H1 (cell line): ENCODE measurements at regions not wholly inside any gene's neighbourhood (a gene's known extent, or its start where the extent isn't known, plus 50 kb on each side); places are given as distances from the start of the nearest gene placed in this dataset.
A peak's percentile ranks its signal among the peaks of the same experiment; 100 is the strongest.

Source experiments
- CTCF ChIA-PET: fragments of 300-600 bp; sonication (Branson Sonifier 250); formaldehyde crosslinking; loops from one replicate; lab custom pipeline; 2021; ENCODE audit not compliant: partially characterized antibody; lab: Charles Lee
- POLR2A ChIA-PET: fragments of 300-600 bp; sonication (Branson Sonifier 250); formaldehyde crosslinking; loops from one replicate; lab custom pipeline; 2021; ENCODE audit warnings: inconsistent platforms; ENCODE audit not compliant: partially characterized antibody; lab: Charles Lee
- DNase-seq, 2 experiments: peaks; one replicate each; pipeline versions ENCODE4 v3.0.0 to v3.0.0-alpha.2; 2010 to 2022; ENCODE audit warnings: low spot score in 2 of 2, low read depth in 1 of 2, mixed read lengths in 1 of 2
- FAIRE-seq: peaks from 2 replicates; lab custom pipeline; 2011; peaks lifted over from hg19 to GRCh38; lab: Jason Lieb, UNC
- H2AFZ ChIP-seq: 2 replicates; pipeline ENCODE4 v1.8.1; 2012; ENCODE audit warnings: low read length, inconsistent platforms
- H2AK5ac ChIP-seq: 2 replicates; pipeline ENCODE4 v1.6.1; 2013; ENCODE audit warnings: low read depth, low read length
- H2BK120ac ChIP-seq: replicated peaks from 2 replicates; pipeline ENCODE3; 2013; ENCODE audit warnings: low read depth, low read length, inconsistent platforms
- H2BK12ac ChIP-seq: 2 replicates; pipeline ENCODE4 v1.6.1; 2013; ENCODE audit warnings: low read depth, low read length
- H2BK15ac ChIP-seq: 2 replicates; pipeline ENCODE4 v1.6.1; 2013; ENCODE audit warnings: low read length
- H2BK20ac ChIP-seq: 2 replicates; pipeline ENCODE4 v1.6.1; 2013; ENCODE audit warnings: low read length
- H2BK5ac ChIP-seq: 2 replicates; pipeline ENCODE4 v1.6.1; 2013; ENCODE audit warnings: low read depth, low read length
- H3K14ac ChIP-seq: 2 replicates; pipeline ENCODE4 v1.6.1; 2013; ENCODE audit warnings: inconsistent platforms; ENCODE audit not compliant: insufficient read length
- H3K18ac ChIP-seq: 2 replicates; pipeline ENCODE4 v1.6.1; 2013; ENCODE audit warnings: low read length; ENCODE audit errors: extremely low read depth
- H3K23ac ChIP-seq: 2 replicates; pipeline ENCODE4 v1.6.1; 2013; ENCODE audit warnings: inconsistent platforms; ENCODE audit not compliant: insufficient read length
- H3K23me2 ChIP-seq: 2 replicates; pipeline ENCODE4 v1.6.1; 2013; ENCODE audit warnings: low read depth, low read length
- H3K27ac ChIP-seq: 2 replicates; pipeline ENCODE4 v1.6.1; 2011; ENCODE audit warnings: low read depth, low read length, inconsistent platforms
- H3K27me3 ChIP-seq, 4 experiments: replicated peaks in 1 of 4; 1 replicate in 1 of 4; 2 replicates in 3 of 4; pipeline versions ENCODE4 v1.6.1 to v1.8.1; 2011 to 2013; ENCODE audit warnings: low read length in 3 of 4, mild to moderate bottlenecking in 3 of 4, inconsistent platforms in 2 of 4, mixed read lengths in 2 of 4, moderate library complexity in 1 of 4; ENCODE audit not compliant: control insufficient read depth in 3 of 4, insufficient read depth in 3 of 4; ENCODE audit errors: extremely low read depth in 1 of 4
- H3K36me3 ChIP-seq, 4 experiments: 2 replicates each; pipeline versions ENCODE4 v1.6.1 to v1.8.1; 2011 to 2013; ENCODE audit warnings: mild to moderate bottlenecking in 4 of 4, low read length in 3 of 4, moderate library complexity in 2 of 4, control low read depth in 1 of 4, inconsistent platforms in 1 of 4; ENCODE audit not compliant: insufficient read depth in 4 of 4, control insufficient read depth in 2 of 4
- H3K4ac ChIP-seq: replicated peaks from 2 replicates; pipeline ENCODE3; 2013; ENCODE audit warnings: low read length, low read depth, mixed read lengths, inconsistent platforms; ENCODE audit not compliant: insufficient read length
- H3K4me1 ChIP-seq, 4 experiments: replicated peaks in 1 of 4; 1 replicate in 1 of 4; 2 replicates in 3 of 4; pipeline versions ENCODE4 v1.6.1 to v1.8.1; 2011 to 2013; ENCODE audit warnings: low read length in 3 of 4, inconsistent platforms in 2 of 4, mixed read lengths in 1 of 4; ENCODE audit not compliant: insufficient read depth in 4 of 4, control insufficient read depth in 3 of 4
- H3K4me2 ChIP-seq, 2 experiments: 2 replicates each; pipeline versions ENCODE4 v1.6.1 to v1.8.1; 2011 to 2013; ENCODE audit warnings: low read depth in 2 of 2, low read length in 2 of 2, control low read depth in 1 of 2, inconsistent platforms in 1 of 2, mild to moderate bottlenecking in 1 of 2; ENCODE audit not compliant: insufficient read depth in 1 of 2
- H3K4me3 ChIP-seq, 4 experiments: fragments of 200-600, 300-600 bp in 1 of 4; sonication (generic), shearing (Covaris generic), sonication (Bioruptor Twin) in 1 of 4; 2 replicates each; pipeline versions ENCODE4 v1.5.1 to v1.8.1; 2011 to 2016; ENCODE audit warnings: low read length in 4 of 4, low read depth in 3 of 4, control low read depth in 2 of 4, inconsistent platforms in 2 of 4, mild to moderate bottlenecking in 2 of 4, mixed read lengths in 1 of 4, moderate library complexity in 1 of 4; ENCODE audit not compliant: insufficient read depth in 2 of 4; ENCODE audit errors: extremely low read depth in 1 of 4
- H3K56ac ChIP-seq: replicated peaks from 2 replicates; pipeline ENCODE3; 2013; ENCODE audit warnings: low read depth, mild to moderate bottlenecking, mixed read lengths, low read length, inconsistent platforms; ENCODE audit not compliant: insufficient read length
- H3K79me1 ChIP-seq: 2 replicates; pipeline ENCODE4 v1.6.1; 2013; ENCODE audit warnings: low read depth, low read length, control low read depth
- H3K79me2 ChIP-seq, 2 experiments: 2 replicates each; pipeline versions ENCODE4 v1.6.1 to v1.8.1; 2012 to 2013; ENCODE audit warnings: low read length in 2 of 2, mild to moderate bottlenecking in 2 of 2, inconsistent platforms in 1 of 2; ENCODE audit not compliant: insufficient read depth in 2 of 2, control insufficient read depth in 1 of 2
- H3K9ac ChIP-seq, 4 experiments: replicated peaks in 1 of 4; 1 replicate in 1 of 4; 2 replicates in 3 of 4; pipeline versions ENCODE4 v1.6.1 to v1.8.1; 2011 to 2013; ENCODE audit warnings: low read depth in 3 of 4, low read length in 3 of 4, control low read depth in 2 of 4, mild to moderate bottlenecking in 2 of 4, moderate library complexity in 2 of 4, inconsistent platforms in 1 of 4; ENCODE audit errors: extremely low read depth in 1 of 4
- H3K9me3 ChIP-seq, 2 experiments: 2 replicates each; pipeline versions ENCODE4 v1.6.1 to v1.8.1; 2012 to 2013; ENCODE audit warnings: mild to moderate bottlenecking in 2 of 2, moderate library complexity in 2 of 2, control low read depth in 1 of 2, inconsistent platforms in 1 of 2, low read depth in 1 of 2, low read length in 1 of 2, mixed read lengths in 1 of 2; ENCODE audit not compliant: insufficient read depth in 2 of 2
- H4K20me1 ChIP-seq, 2 experiments: replicated peaks in 1 of 2; 2 replicates each; pipeline versions ENCODE3 to v1.8.1; 2011 to 2013; ENCODE audit warnings: inconsistent platforms in 2 of 2, low read length in 2 of 2, mild to moderate bottlenecking in 1 of 2; ENCODE audit not compliant: insufficient read depth in 2 of 2, control insufficient read depth in 1 of 2
- H4K5ac ChIP-seq: 2 replicates; pipeline ENCODE4 v1.6.1; 2013; ENCODE audit warnings: low read length, low read depth, mixed read lengths, inconsistent platforms; ENCODE audit not compliant: insufficient read length
- H4K8ac ChIP-seq: 2 replicates; pipeline ENCODE4 v1.8.0; 2013; ENCODE audit warnings: mild to moderate bottlenecking, moderate library complexity, low read length, inconsistent platforms; ENCODE audit not compliant: insufficient read depth; ENCODE audit errors: extremely low read depth
- H4K91ac ChIP-seq: replicated peaks from 2 replicates; pipeline ENCODE3; 2013; ENCODE audit warnings: low read length, mixed read lengths, inconsistent platforms; ENCODE audit not compliant: insufficient read length
- BCL11A ChIP-seq, 2 experiments: IDR thresholded peaks; one replicate each; pipeline ENCODE4 v1.6.1; 2011; ENCODE audit warnings: low read depth in 2 of 2, low read length in 2 of 2, mild to moderate bottlenecking in 2 of 2
- CBX8 ChIP-seq: fragments of 300-800, 300-1000 bp; sonication (generic); IDR thresholded peaks from 2 replicates; pipeline ENCODE4 v1.7.1; 2016; ENCODE audit warnings: low read depth, low read length, borderline replicate concordance
- POU5F1 ChIP-seq: IDR thresholded peaks from 2 replicates; pipeline ENCODE4 v1.6.1; 2011; ENCODE audit warnings: low read depth, mild to moderate bottlenecking, low read length, moderate library complexity
- SAP30 ChIP-seq: fragments of 300-600 bp; sonication (generic); IDR thresholded peaks from 2 replicates; pipeline ENCODE4 v1.7.1; 2012; ENCODE audit warnings: low read length, moderate library complexity, mild to moderate bottlenecking, inconsistent platforms; ENCODE audit not compliant: insufficient read depth, insufficient replicate concordance
- SIX5 ChIP-seq: IDR thresholded peaks from 2 replicates; pipeline ENCODE4 v1.6.1; 2011; ENCODE audit warnings: mild to moderate bottlenecking, low read depth, low read length
- TAF7 ChIP-seq: optimal IDR thresholded peaks from 2 replicates; pipeline ENCODE3; 2011; ENCODE audit warnings: low read depth, mild to moderate bottlenecking, inconsistent platforms, low read length, moderate library complexity, borderline replicate concordance
- YY1 ChIP-seq: IDR thresholded peaks from 2 replicates; pipeline ENCODE4 v1.6.1; 2011; ENCODE audit warnings: low read depth, mild to moderate bottlenecking, low read length
- WGBS, 2 experiments: shearing (Covaris generic) in 1 of 2; methylation state at CpG; one replicate each; pipeline versions ENCODE4 v1.1.6 to v1.1.7; 2013 to 2015; ENCODE audit warnings: low lambda C conversion rate in 2 of 2, mixed read lengths in 2 of 2, inconsistent platforms in 1 of 2, low coverage in 1 of 2, missing lambda C conversion rate in 1 of 2; ENCODE audit not compliant: insufficient replicate concordance in 2 of 2, insufficient coverage in 1 of 2, insufficient read length in 1 of 2; ENCODE audit errors: extremely low coverage in 1 of 2, missing lambda C conversion rate in 1 of 2; 5-methylcytosine and 5-hydroxymethylcytosine counted together
- TF ChIP-seq, protein P1 (sequence below): IDR thresholded peaks from 2 replicates; pipeline ENCODE4 v1.6.1; 2012; ENCODE audit warnings: inconsistent platforms

DNA sequence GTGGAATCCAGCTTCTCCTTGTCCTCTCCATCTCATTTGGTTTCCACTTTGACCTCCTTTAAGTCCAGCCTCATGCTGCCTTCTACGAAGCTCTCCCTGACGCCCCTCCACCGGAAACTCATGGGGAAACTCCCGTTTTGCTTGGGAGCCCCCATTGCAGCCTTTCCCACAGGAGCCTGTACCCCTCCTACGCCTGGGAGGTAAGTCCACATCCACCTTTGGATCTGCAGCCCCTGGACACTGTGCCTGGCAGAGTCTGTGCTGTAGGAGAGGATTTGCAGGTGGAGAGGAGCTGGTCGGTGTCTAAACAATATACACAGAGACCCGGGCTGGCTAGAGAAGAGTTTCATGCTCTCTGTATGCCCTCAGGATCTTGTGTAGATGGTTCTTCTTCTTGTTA is 296.1 kb downstream of the GLRX3 start:
- Histone ChIP-seq H3K23me2 (no peaks in the 10 kb centered on the region), H3K9me3 (no peaks in the 10 kb centered on the region; a peak in 2 of 4 replicates), H3K23ac (no peak overlapping the region), H3K56ac (no peak overlapping the region), H2BK12ac (no peak overlapping the region), H4K5ac (no peak overlapping the region), H3K79me1 (no peaks in the 10 kb centered on the region), H2AK5ac (no peak overlapping the region), H3K27me3 (no peaks in the 10 kb centered on the region), H2BK5ac (no peak overlapping the region), H3K18ac (no peak overlapping the region), H2BK15ac (no peak overlapping the region), H3K27ac (no peak overlapping the region), H4K8ac (no peak overlapping the region), H4K91ac (no peak overlapping the region), H3K79me2 (no peaks in the 10 kb centered on the region), H2AFZ (no peak overlapping the region), H3K9ac (no peak overlapping the region), H3K36me3 (no peaks in the 10 kb centered on the region), H2BK120ac (no peak overlapping the region), H3K4me2 (no peak overlapping the region), H4K20me1 (no peaks in the 10 kb centered on the region), H2BK20ac (no peak overlapping the region), H3K4me3 (no peak overlapping the region), H3K4ac (no peak overlapping the region), H3K14ac (no peak overlapping the region), H3K4me1 (no peaks in the 10 kb centered on the region)
- CTCF ChIA-PET: interaction anchor here (3.8 kb wide), 1 partner anchor 9 kb away, joined by 13 read pairs; no protein-coding TSS in a partner anchor
- POLR2A ChIA-PET: no interaction called here
- DNase-seq (peak in 1 of 2 experiments; percentile 2), FAIRE-seq (no peak)
- 79% methylated on average over 7 of the region's 7 CpGs; no CpG with 5 or more reads in 1 of the 2 experiments for WGBS, 2 experiments
- no peak for TF ChIP-seq POU5F1
- TF ChIP-seq BCL11A (IDR thresholded peaks at IDR 0.05; ENCODE audit: low read depth in 2 of 2, low read length in 2 of 2): no peak
- TF ChIP-seq YY1: no peak
- TF ChIP-seq SAP30: no peak
- TF ChIP-seq, protein P1, sequence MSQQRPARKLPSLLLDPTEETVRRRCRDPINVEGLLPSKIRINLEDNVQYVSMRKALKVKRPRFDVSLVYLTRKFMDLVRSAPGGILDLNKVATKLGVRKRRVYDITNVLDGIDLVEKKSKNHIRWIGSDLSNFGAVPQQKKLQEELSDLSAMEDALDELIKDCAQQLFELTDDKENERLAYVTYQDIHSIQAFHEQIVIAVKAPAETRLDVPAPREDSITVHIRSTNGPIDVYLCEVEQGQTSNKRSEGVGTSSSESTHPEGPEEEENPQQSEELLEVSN: no peak
- TF ChIP-seq SIX5: no peak
- TF ChIP-seq TAF7: no peak
- TF ChIP-seq CBX8: no peak
